ENCODE measurements at regions not wholly inside any gene's neighbourhood (a gene's known extent, or its start where the extent isn't known, plus 50 kb on each side); places are given as distances from the start of the nearest gene placed in this dataset.

- DNase-seq (ENCODE audit: extremely low spot score) = peak; percentile 91
- Histone ChIP-seq H3K9me3 (no peaks in the 10 kb centered on the region), H3K4me3 (no peak overlapping the region), H3K4me1 (peaks cover 0 to 5% (median 2%) of the 10 kb centered on the region in 4 donors), H3K27ac (replicated peaks in 1 of 4) (no peak overlapping the region), H3K27me3 (no peaks in the 10 kb centered on the region), H3K36me3 (no peaks in the 10 kb centered on the region)
- intact Hi-C loops (cut with DNase I) = loop anchor here (5.0 kb wide), 1 partner anchor 445 kb away; no protein-coding TSS in a partner anchor
- TF ChIP-seq EP300 (IDR thresholded peaks at IDR 0.05) (no peak), CTCF (IDR thresholded peaks at IDR 0.05) (no peak), POLR2A (IDR thresholded peaks at IDR 0.05; ENCODE audit: low read depth) (no peak), POLR2AphosphoS5 (IDR thresholded peaks at IDR 0.05) (no peak)
- WGBS = no CpG with 5 or more reads among the region's 1 CpG
Measured at GRCh38 chr18:22477222-22477621, 59.5 kb upstream of the CTAGE1 start.

GRCh38 chr18:22482948-22483347 lies 65.2 kb upstream of the CTAGE1 start:
- no peak overlapping the region for H3K4me3 ChIP-seq
- no peak for DNase-seq (ENCODE audit: extremely low spot score)
- H3K36me3 ChIP-seq = no peaks in the 10 kb centered on the region
- H3K4me1 ChIP-seq = peaks cover 0 to 9% (median under 1%) of the 10 kb centered on the region in 4 donors
- no peaks in the 10 kb centered on the region for H3K27me3 ChIP-seq
- WGBS = 70% methylated on average over 3 of the region's 3 CpGs
- no peaks in the 10 kb centered on the region for H3K9me3 ChIP-seq
- TF ChIP-seq POLR2A (IDR thresholded peaks at IDR 0.05; ENCODE audit: low read depth) (no peak), POLR2AphosphoS5 (IDR thresholded peaks at IDR 0.05) (no peak), CTCF (IDR thresholded peaks at IDR 0.05) (no peak), EP300 (IDR thresholded peaks at IDR 0.05) (no peak)
- intact Hi-C loops (cut with DNase I) = no loop called here
- no peak overlapping the region for H3K27ac ChIP-seq (replicated peaks in 1 of 4)

- H3K9me3 ChIP-seq = no peaks in the 10 kb centered on the region
- intact Hi-C loops (cut with DNase I) = no loop called here
- H3K27me3 ChIP-seq = no peaks in the 10 kb centered on the region
- no peaks in the 10 kb centered on the region for H3K36me3 ChIP-seq
- DNase-seq (ENCODE audit: extremely low spot score) = no peak
- no peak overlapping the region for H3K27ac ChIP-seq (replicated peaks in 1 of 4)
- no peak overlapping the region for H3K4me3 ChIP-seq
- 72% methylated on average over 5 of the region's 5 CpGs for WGBS
- H3K4me1 ChIP-seq = peaks cover 0 to 12% (median 2%) of the 10 kb centered on the region in 4 donors
- no peak for TF ChIP-seq CTCF (IDR thresholded peaks at IDR 0.05)
- TF ChIP-seq POLR2AphosphoS5 (IDR thresholded peaks at IDR 0.05) = no peak
- no peak for TF ChIP-seq EP300 (IDR thresholded peaks at IDR 0.05)
- TF ChIP-seq POLR2A (IDR thresholded peaks at IDR 0.05; ENCODE audit: low read depth) = no peak
Measured at GRCh38 chr18:22483407-22483806, 65.7 kb upstream of the CTAGE1 start.

- intact Hi-C loops (cut with DNase I) = no loop called here
- H3K36me3 ChIP-seq = no peaks in the 10 kb centered on the region
- peaks cover 0 to 20% (median 2%) of the 10 kb centered on the region in 4 donors for H3K4me1 ChIP-seq
- H3K27ac ChIP-seq (replicated peaks in 1 of 4) = no peak overlapping the region
- H3K4me3 ChIP-seq = no peak overlapping the region
- TF ChIP-seq POLR2A (IDR thresholded peaks at IDR 0.05; ENCODE audit: low read depth) (no peak), CTCF (IDR thresholded peaks at IDR 0.05) (no peak), EP300 (IDR thresholded peaks at IDR 0.05) (no peak), POLR2AphosphoS5 (IDR thresholded peaks at IDR 0.05) (no peak)
- WGBS = 99% methylated on average over 2 of the region's 2 CpGs
- H3K9me3 ChIP-seq = no peaks in the 10 kb centered on the region
- H3K27me3 ChIP-seq = no peaks in the 10 kb centered on the region
- DNase-seq (ENCODE audit: extremely low spot score) = no peak
Measured at GRCh38 chr18:22484471-22484870, 66.8 kb upstream of the CTAGE1 start.

GRCh38 chr18:22485808-22486244 lies 68.1 kb upstream of the CTAGE1 start:
- DNase-seq (ENCODE audit: extremely low spot score) = no peak
- H3K27ac ChIP-seq (replicated peaks in 1 of 4) = no peak overlapping the region
- intact Hi-C loops (cut with DNase I) = loop anchor here (5.0 kb wide), 2 partner anchors 49 to 51 kb away; no protein-coding TSS in a partner anchor

More at GRCh38 chr18:22485808-22486244, 68.1 kb upstream of the CTAGE1 start:
- H3K27me3 ChIP-seq = no peaks in the 10 kb centered on the region
- TF ChIP-seq POLR2AphosphoS5 (IDR thresholded peaks at IDR 0.05) = no peak
- TF ChIP-seq CTCF (IDR thresholded peaks at IDR 0.05) = no peak
- TF ChIP-seq POLR2A (IDR thresholded peaks at IDR 0.05; ENCODE audit: low read depth) = no peak
- no peak for TF ChIP-seq EP300 (IDR thresholded peaks at IDR 0.05)
- H3K4me1 ChIP-seq = peaks cover 0 to 20% (median 2%) of the 10 kb centered on the region in 4 donors
- 90% methylated on average over 6 of the region's 6 CpGs for WGBS
- H3K9me3 ChIP-seq = no peaks in the 10 kb centered on the region
- no peak overlapping the region for H3K4me3 ChIP-seq
- H3K36me3 ChIP-seq = no peaks in the 10 kb centered on the region
